EL (cell line): ENCODE measurements at regions not wholly inside any gene's neighbourhood (a gene's known extent, or its start where the extent isn't known, plus 50 kb on each side); places are given as distances from the start of the nearest gene placed in this dataset.

ENCODE experiments used
- DNase-seq: peaks from one replicate; pipeline ENCODE4 v3.0.0-alpha.2; 2016

GRCh38 chr13:67857581-67858310 lies 627.6 kb upstream of the PCDH9 start:
- DNase-seq, result no peak

GRCh38 chr13:67856955-67857354 lies 626.8 kb upstream of the PCDH9 start:
- DNase-seq, result no peak

- no peak for DNase-seq
Measured at GRCh38 chr13:67855741-67856238, 625.7 kb upstream of the PCDH9 start.

- no peak for DNase-seq
Measured at GRCh38 chr13:67854990-67855389, 624.9 kb upstream of the PCDH9 start.

- DNase-seq, result no peak
Measured at GRCh38 chr13:67844574-67844973, 614.4 kb upstream of the PCDH9 start.

- DNase-seq, result no peak
Measured at GRCh38 chr13:67841071-67841470, 610.9 kb upstream of the PCDH9 start.

- DNase-seq, result no peak
Measured at GRCh38 chr13:67833564-67833963, 603.4 kb upstream of the PCDH9 start.

- no peak for DNase-seq
Measured at GRCh38 chr13:67829641-67830040, 599.5 kb upstream of the PCDH9 start.

- DNase-seq, result no peak
Measured at GRCh38 chr13:67827992-67828391, 597.9 kb upstream of the PCDH9 start.

- no peak for DNase-seq
Measured at GRCh38 chr13:67821606-67822005, 591.5 kb upstream of the PCDH9 start.

GRCh38 chr13:67806796-67807195 lies 576.7 kb upstream of the PCDH9 start:
- no peak for DNase-seq

- no peak for DNase-seq
Measured at GRCh38 chr13:67803118-67803517, 573.0 kb upstream of the PCDH9 start.

- DNase-seq, result no peak
Measured at GRCh38 chr13:67792151-67792676, 562.1 kb upstream of the PCDH9 start.

- no peak for DNase-seq
Measured at GRCh38 chr13:67791047-67791446, 560.9 kb upstream of the PCDH9 start.

GRCh38 chr13:67776151-67776550 lies 546.0 kb upstream of the PCDH9 start:
- DNase-seq, result no peak

- no peak for DNase-seq
Measured at GRCh38 chr13:67775359-67775758, 545.2 kb upstream of the PCDH9 start.

- DNase-seq, result no peak
Measured at GRCh38 chr13:67772807-67773453, 542.8 kb upstream of the PCDH9 start.

- no peak for DNase-seq
Measured at GRCh38 chr13:67771106-67771505, 541.0 kb upstream of the PCDH9 start.

- DNase-seq, result no peak
Measured at GRCh38 chr13:67769987-67770341, 539.8 kb upstream of the PCDH9 start.

GRCh38 chr13:67769063-67769986 lies 539.2 kb upstream of the PCDH9 start:
- DNase-seq, result no peak

- no peak for DNase-seq
Measured at GRCh38 chr13:67763984-67764383, 533.8 kb upstream of the PCDH9 start.

GRCh38 chr13:67763384-67763783 lies 533.2 kb upstream of the PCDH9 start:
- DNase-seq, result no peak

- DNase-seq, result no peak
Measured at GRCh38 chr13:67758975-67759374, 528.8 kb upstream of the PCDH9 start.
